ENCODE measurements at regions not wholly inside any gene's neighbourhood (a gene's known extent, or its start where the extent isn't known, plus 50 kb on each side); places are given as distances from the start of the nearest gene placed in this dataset.

- no peaks in the 10 kb centered on the region for H3K27me3 ChIP-seq
- no peaks in the 10 kb centered on the region for H3K36me3 ChIP-seq
- no peak for DNase-seq
- H3K4me1 ChIP-seq = no peaks in the 10 kb centered on the region
- TF ChIP-seq, protein P1, sequence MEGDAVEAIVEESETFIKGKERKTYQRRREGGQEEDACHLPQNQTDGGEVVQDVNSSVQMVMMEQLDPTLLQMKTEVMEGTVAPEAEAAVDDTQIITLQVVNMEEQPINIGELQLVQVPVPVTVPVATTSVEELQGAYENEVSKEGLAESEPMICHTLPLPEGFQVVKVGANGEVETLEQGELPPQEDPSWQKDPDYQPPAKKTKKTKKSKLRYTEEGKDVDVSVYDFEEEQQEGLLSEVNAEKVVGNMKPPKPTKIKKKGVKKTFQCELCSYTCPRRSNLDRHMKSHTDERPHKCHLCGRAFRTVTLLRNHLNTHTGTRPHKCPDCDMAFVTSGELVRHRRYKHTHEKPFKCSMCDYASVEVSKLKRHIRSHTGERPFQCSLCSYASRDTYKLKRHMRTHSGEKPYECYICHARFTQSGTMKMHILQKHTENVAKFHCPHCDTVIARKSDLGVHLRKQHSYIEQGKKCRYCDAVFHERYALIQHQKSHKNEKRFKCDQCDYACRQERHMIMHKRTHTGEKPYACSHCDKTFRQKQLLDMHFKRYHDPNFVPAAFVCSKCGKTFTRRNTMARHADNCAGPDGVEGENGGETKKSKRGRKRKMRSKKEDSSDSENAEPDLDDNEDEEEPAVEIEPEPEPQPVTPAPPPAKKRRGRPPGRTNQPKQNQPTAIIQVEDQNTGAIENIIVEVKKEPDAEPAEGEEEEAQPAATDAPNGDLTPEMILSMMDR (IDR thresholded peaks at IDR 0.05; ENCODE audit: low read depth, low read length) = no peak
- H3K4me3 ChIP-seq (ENCODE audit: low read depth, low read length) = no peak overlapping the region
- H3K9me3 ChIP-seq = no peaks in the 10 kb centered on the region
Observed at GRCh38 chr1:238233966-238234365, 343.2 kb upstream of the ZP4 start.

GRCh38 chr1:238232084-238232710 lies 341.5 kb upstream of the ZP4 start:
- H3K9me3 ChIP-seq = no peaks in the 10 kb centered on the region
- TF ChIP-seq, protein P1 (IDR thresholded peaks at IDR 0.05; ENCODE audit: low read depth, low read length) = no peak

GRCh38 chr1:238226810-238227209 lies 336.1 kb upstream of the ZP4 start:
- Histone ChIP-seq H3K4me1 (no peaks in the 10 kb centered on the region), H3K27me3 (no peaks in the 10 kb centered on the region), H3K36me3 (no peaks in the 10 kb centered on the region), H3K9me3 (no peaks in the 10 kb centered on the region), H3K4me3 (ENCODE audit: low read depth, low read length) (no peak overlapping the region)
- TF ChIP-seq, protein P1 (IDR thresholded peaks at IDR 0.05; ENCODE audit: low read depth, low read length) = no peak
- no peak for DNase-seq

More at GRCh38 chr1:238232084-238232710, 341.5 kb upstream of the ZP4 start:
- H3K27me3 ChIP-seq = no peaks in the 10 kb centered on the region
- no peak for DNase-seq
- H3K4me3 ChIP-seq (ENCODE audit: low read depth, low read length) = no peak overlapping the region
- H3K4me1 ChIP-seq = no peaks in the 10 kb centered on the region
- H3K36me3 ChIP-seq = no peaks in the 10 kb centered on the region

DNA sequence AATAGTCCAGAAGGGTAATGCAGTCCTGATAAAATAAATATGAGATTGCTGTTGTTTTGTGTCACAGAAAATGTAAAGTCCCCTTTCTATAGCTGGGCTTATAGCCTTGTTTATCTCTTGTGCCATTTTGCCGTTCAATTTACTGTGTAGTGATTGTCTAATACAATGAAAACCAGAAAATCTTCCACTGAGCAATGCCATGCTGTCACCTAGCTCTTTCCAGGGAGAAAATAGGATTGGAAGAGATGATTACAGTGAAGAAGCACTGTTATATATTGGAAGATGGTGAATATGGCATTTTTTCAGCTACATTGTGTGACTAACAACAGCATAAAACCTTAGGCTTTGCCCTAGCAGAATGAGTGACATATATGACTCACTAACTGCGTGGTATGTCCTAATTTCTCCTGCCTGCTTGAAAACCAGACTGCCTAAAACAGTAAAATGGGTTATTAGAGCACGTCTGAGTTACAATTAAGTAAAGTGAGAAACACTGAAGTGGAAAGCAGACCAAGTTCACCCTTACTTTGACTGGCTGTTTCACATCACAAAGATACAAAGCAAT lies 332.4 kb upstream of the ZP4 start:
- no peak overlapping the region for H3K4me3 ChIP-seq (ENCODE audit: low read depth, low read length)
- no peaks in the 10 kb centered on the region for H3K27me3 ChIP-seq
- no peak for DNase-seq
- H3K36me3 ChIP-seq = no peaks in the 10 kb centered on the region
- TF ChIP-seq, protein P1 (IDR thresholded peaks at IDR 0.05; ENCODE audit: low read depth, low read length) = no peak
- H3K4me1 ChIP-seq = no peaks in the 10 kb centered on the region
- no peaks in the 10 kb centered on the region for H3K9me3 ChIP-seq

DNA sequence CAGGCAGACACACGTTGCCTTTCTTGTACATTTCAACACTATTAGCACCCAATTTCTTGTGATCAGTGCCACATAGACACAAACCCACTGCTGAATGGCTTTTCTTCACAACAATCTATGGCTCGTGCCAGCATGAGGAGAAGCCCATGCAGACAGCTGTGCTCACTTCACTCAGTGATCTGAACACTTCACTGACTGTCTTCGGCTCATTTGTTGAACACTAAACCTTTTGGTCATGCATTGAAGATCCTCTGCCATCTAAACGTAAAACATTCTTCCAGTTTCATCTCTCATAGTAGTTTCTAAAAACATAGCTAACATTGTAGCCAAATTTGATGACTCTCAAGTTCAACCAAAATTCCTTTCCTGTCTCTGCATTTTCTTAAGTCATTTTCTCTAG lies 331.0 kb upstream of the ZP4 start:
- H3K27me3 ChIP-seq = no peaks in the 10 kb centered on the region
- DNase-seq = no peak
- no peaks in the 10 kb centered on the region for H3K4me1 ChIP-seq
- no peaks in the 10 kb centered on the region for H3K9me3 ChIP-seq
- no peak overlapping the region for H3K4me3 ChIP-seq (ENCODE audit: low read depth, low read length)
- no peaks in the 10 kb centered on the region for H3K36me3 ChIP-seq
- TF ChIP-seq, protein P1 (IDR thresholded peaks at IDR 0.05; ENCODE audit: low read depth, low read length) = no peak

DNA sequence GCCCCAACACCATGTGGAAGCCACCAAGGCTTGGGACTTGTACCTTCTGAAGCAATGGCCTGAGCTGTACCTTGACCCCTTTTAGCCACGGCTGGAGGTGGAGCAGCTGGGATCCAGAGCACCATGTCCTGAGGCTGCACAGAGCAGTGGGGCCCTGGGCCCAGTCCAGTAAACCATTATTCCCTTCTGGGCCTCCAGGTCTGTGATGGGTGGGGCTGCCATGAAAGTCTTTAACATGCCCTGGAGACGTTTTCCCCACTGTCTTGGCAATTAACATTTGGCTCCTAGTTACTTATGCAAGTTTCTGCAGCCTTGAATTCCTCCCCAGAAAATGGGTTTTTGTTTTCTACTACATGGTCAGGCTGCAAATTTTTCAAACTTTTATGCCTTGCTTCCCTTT lies 323.7 kb upstream of the ZP4 start:
- TF ChIP-seq, protein P1 (IDR thresholded peaks at IDR 0.05; ENCODE audit: low read depth, low read length) = no peak
- H3K9me3 ChIP-seq = no peaks in the 10 kb centered on the region

More for the DNA sequence above, 323.7 kb upstream of the ZP4 start:
- no peak for DNase-seq
- Histone ChIP-seq H3K4me3 (ENCODE audit: low read depth, low read length) (no peak overlapping the region), H3K4me1 (no peaks in the 10 kb centered on the region), H3K36me3 (no peaks in the 10 kb centered on the region), H3K27me3 (no peaks in the 10 kb centered on the region)

All from BE2C (cell line).